ENCODE measurements at regions not wholly inside any gene's neighbourhood (a gene's known extent, or its start where the extent isn't known, plus 50 kb on each side); places are given as distances from the start of the nearest gene placed in this dataset.

GRCh38 chr3:70519026-70519425, 206.6 kb upstream of the MDFIC2 start:
- H3K36me3 ChIP-seq (ENCODE audit: insufficient read depth, low read length): no peaks in the 10 kb centered on the region
- H2AFZ ChIP-seq (ENCODE audit: low read depth, low read length): no peak overlapping the region
- no peak overlapping the region for H3K27ac ChIP-seq (ENCODE audit: low read length)
- no peak overlapping the region for H3K4me2 ChIP-seq (ENCODE audit: low read length)
- no peaks in the 10 kb centered on the region for H3F3A ChIP-seq (ENCODE audit: insufficient read depth, low read length, poor library complexity, severe bottlenecking)
- no peak overlapping the region for H3K9ac ChIP-seq (ENCODE audit: low read length)
- H3K9me2 ChIP-seq (ENCODE audit: insufficient read depth, low read length): no peaks in the 10 kb centered on the region
- no peaks in the 10 kb centered on the region for H3K9me3 ChIP-seq (ENCODE audit: low read length)
- no peaks in the 10 kb centered on the region for H3K27me3 ChIP-seq (ENCODE audit: insufficient read depth, low read depth, low read length)
- H3K4me3 ChIP-seq (ENCODE audit: low read length): no peak overlapping the region
- no peaks in the 10 kb centered on the region for H4K20me1 ChIP-seq (ENCODE audit: insufficient read depth)
- no peaks in the 10 kb centered on the region for H3K79me2 ChIP-seq (replicated peaks; ENCODE audit: insufficient read depth, low read length)
- TF ChIP-seq TAF1 (IDR thresholded peaks at IDR 0.05; ENCODE audit: low read depth): no peak
- TF ChIP-seq EZH2 (IDR thresholded peaks at IDR 0.05; ENCODE audit: borderline replicate concordance, insufficient read depth, low read length, poor library complexity, severe bottlenecking): no peak
- no peak for TF ChIP-seq RAD21 (conservative IDR thresholded peaks at IDR 0.05)
- TF ChIP-seq POLR2AphosphoS5 (IDR thresholded peaks at IDR 0.05): no peak
- no peak for TF ChIP-seq MXI1 (conservative IDR thresholded peaks at IDR 0.05; ENCODE audit: poor library complexity, severe bottlenecking)
- no peak for TF ChIP-seq EP300 (conservative IDR thresholded peaks at IDR 0.05; ENCODE audit: poor library complexity, severe bottlenecking)
- no peak for TF ChIP-seq SMC3 (conservative IDR thresholded peaks at IDR 0.05; ENCODE audit: poor library complexity)
- no peak for TF ChIP-seq CTCF (IDR thresholded peaks at IDR 0.05; ENCODE audit: poor library complexity, severe bottlenecking)
- TF ChIP-seq REST (IDR thresholded peaks at IDR 0.05; ENCODE audit: borderline replicate concordance): no peak

- Histone ChIP-seq H3K4me3 (ENCODE audit: low read length) (no peak overlapping the region), H3K36me3 (ENCODE audit: insufficient read depth, low read length) (no peaks in the 10 kb centered on the region), H3K9ac (ENCODE audit: low read length) (no peak overlapping the region), H3K9me3 (ENCODE audit: low read length) (no peaks in the 10 kb centered on the region), H3F3A (ENCODE audit: insufficient read depth, low read length, poor library complexity, severe bottlenecking) (no peaks in the 10 kb centered on the region), H3K27me3 (ENCODE audit: insufficient read depth, low read depth, low read length) (no peaks in the 10 kb centered on the region), H3K27ac (ENCODE audit: low read length) (no peak overlapping the region), H3K9me2 (ENCODE audit: insufficient read depth, low read length) (no peaks in the 10 kb centered on the region), H2AFZ (ENCODE audit: low read depth, low read length) (no peak overlapping the region), H3K4me2 (ENCODE audit: low read length) (no peak overlapping the region), H3K79me2 (replicated peaks; ENCODE audit: insufficient read depth, low read length) (no peaks in the 10 kb centered on the region), H4K20me1 (ENCODE audit: insufficient read depth) (no peaks in the 10 kb centered on the region)
- TF ChIP-seq REST (IDR thresholded peaks at IDR 0.05; ENCODE audit: borderline replicate concordance): no peak
- no peak for TF ChIP-seq TAF1 (IDR thresholded peaks at IDR 0.05; ENCODE audit: low read depth)
- no peak for TF ChIP-seq SMC3 (conservative IDR thresholded peaks at IDR 0.05; ENCODE audit: poor library complexity)
- TF ChIP-seq EP300 (conservative IDR thresholded peaks at IDR 0.05; ENCODE audit: poor library complexity, severe bottlenecking): no peak
- TF ChIP-seq EZH2 (IDR thresholded peaks at IDR 0.05; ENCODE audit: borderline replicate concordance, insufficient read depth, low read length, poor library complexity, severe bottlenecking): no peak
- no peak for TF ChIP-seq POLR2AphosphoS5 (IDR thresholded peaks at IDR 0.05)
- no peak for TF ChIP-seq CTCF (IDR thresholded peaks at IDR 0.05; ENCODE audit: poor library complexity, severe bottlenecking)
- TF ChIP-seq MXI1 (conservative IDR thresholded peaks at IDR 0.05; ENCODE audit: poor library complexity, severe bottlenecking): no peak
- no peak for TF ChIP-seq RAD21 (conservative IDR thresholded peaks at IDR 0.05)
Observed at GRCh38 chr3:70518356-70518755, 205.9 kb upstream of the MDFIC2 start.

All from neural cell (in vitro differentiated cells).